GM10266 (cell line): ENCODE measurements at regions not wholly inside any gene's neighbourhood (a gene's known extent, or its start where the extent isn't known, plus 50 kb on each side); places are given as distances from the start of the nearest gene placed in this dataset.
"Not testable (repeated sequence)": the region's sequence is repeated elsewhere in the genome, so short reads cannot be mapped to it uniquely, and the experiment has no call there.

Experiments
- DNase-seq: peaks from one replicate; pipeline ENCODE4 v3.0.0; 2012; ENCODE audit errors: extremely low spot score
- CTCF ChIP-seq: IDR thresholded peaks from 2 replicates; pipeline ENCODE4 v1.5.1; 2012; ENCODE audit warnings: mild to moderate bottlenecking, low read depth; ENCODE audit not compliant: control insufficient read depth, insufficient read depth; ENCODE audit errors: missing control alignments

- no peak for TF ChIP-seq CTCF
- no peak for DNase-seq
Measured at GRCh38 chr18:57887543-57888383, 84.6 kb upstream of the ATP8B1 start.

- TF ChIP-seq CTCF: no peak
- DNase-seq: no peak
Measured at GRCh38 chr18:57885931-57886330, 82.8 kb upstream of the ATP8B1 start.

GRCh38 chr18:57882465-57882864 lies 79.3 kb upstream of the ATP8B1 start:
- DNase-seq: no peak
- TF ChIP-seq CTCF: no peak

- peak; percentile 97 for TF ChIP-seq CTCF
- peak; percentile 52 for DNase-seq
Measured at GRCh38 chr18:57881818-57882413, 78.8 kb upstream of the ATP8B1 start.

GRCh38 chr18:57879924-57880323 lies 76.8 kb upstream of the ATP8B1 start:
- not testable (repeated sequence) for DNase-seq

- DNase-seq: no peak
- TF ChIP-seq CTCF: no peak
Measured at GRCh38 chr18:57869221-57869620, 66.1 kb upstream of the ATP8B1 start.

GRCh38 chr18:57866355-57866754 lies 63.2 kb upstream of the ATP8B1 start:
- DNase-seq: no peak

More at GRCh38 chr18:57866355-57866754, 63.2 kb upstream of the ATP8B1 start:
- TF ChIP-seq CTCF: no peak
